SK-N-SH treated with all-trans-retinoic acid at 6 μM for 48 hours (cell line): ENCODE measurements at regions not wholly inside any gene's neighbourhood (a gene's known extent, or its start where the extent isn't known, plus 50 kb on each side); places are given as distances from the start of the nearest gene placed in this dataset.

Experiments used
- BACH2 ChIP-seq: fragments of 250-450 bp; sonication (Bioruptor Pico); IDR thresholded peaks from 2 replicates; pipeline ENCODE4 v1.9.0; 2021; ENCODE audit warnings: mild to moderate bottlenecking, borderline replicate concordance
- GLIS3 ChIP-seq: fragments of 250-450 bp; sonication (Bioruptor Pico); IDR thresholded peaks from 2 replicates; pipeline ENCODE4 v1.5.0; 2020; ENCODE audit warnings: mild to moderate bottlenecking, moderate library complexity
- PPARA ChIP-seq: fragments of 250-450 bp; sonication (Bioruptor Pico); IDR thresholded peaks from 2 replicates; pipeline ENCODE4 v1.5.0; 2020; ENCODE audit warnings: mild to moderate bottlenecking, borderline replicate concordance
- RARB ChIP-seq: fragments of 250-450 bp; sonication (Bioruptor Pico); IDR thresholded peaks from 2 replicates; pipeline ENCODE4 v1.8.0; 2021; ENCODE audit warnings: mild to moderate bottlenecking, moderate library complexity
- SNAI2 ChIP-seq: fragments of 250-450 bp; sonication (Bioruptor Pico); IDR thresholded peaks from 2 replicates; pipeline ENCODE4 v1.5.0; 2020; ENCODE audit warnings: mild to moderate bottlenecking, moderate library complexity
- TCF4 ChIP-seq: fragments of 250-450 bp; sonication (Bioruptor Pico); IDR thresholded peaks from 2 replicates; pipeline ENCODE4 v1.8.0; 2021; ENCODE audit warnings: mild to moderate bottlenecking, moderate library complexity, borderline replicate concordance
- TOX ChIP-seq: fragments of 250-450 bp; sonication (Bioruptor Pico); IDR thresholded peaks from 2 replicates; pipeline ENCODE4 v1.8.0; 2021; ENCODE audit warnings: mild to moderate bottlenecking, moderate library complexity, borderline replicate concordance
- ZC3H10 ChIP-seq: fragments of 250-450 bp; sonication (Bioruptor Pico); IDR thresholded peaks from 2 replicates; pipeline ENCODE4 v1.5.1; 2021; ENCODE audit warnings: mild to moderate bottlenecking, moderate library complexity
- ZFP3 ChIP-seq: fragments of 250-450 bp; sonication (Bioruptor Pico); IDR thresholded peaks from 2 replicates; pipeline ENCODE4 v1.5.0; 2020; ENCODE audit warnings: mild to moderate bottlenecking, moderate library complexity
- ZFP30 ChIP-seq: fragments of 450-650 bp; formaldehyde crosslinking; IDR thresholded peaks from 2 replicates; pipeline ENCODE4 v1.5.0; 2022; ENCODE audit warnings: mild to moderate bottlenecking, moderate library complexity
- ZNF70 ChIP-seq: fragments of 450-650 bp; formaldehyde crosslinking; IDR thresholded peaks from 2 replicates; pipeline ENCODE4 v1.5.0; 2020; ENCODE audit warnings: mild to moderate bottlenecking, moderate library complexity
- TF ChIP-seq, protein P1 (sequence below): fragments of 250-450 bp; sonication (Bioruptor Pico); IDR thresholded peaks from 2 replicates; pipeline ENCODE4 v1.8.0; 2020; ENCODE audit warnings: mild to moderate bottlenecking, moderate library complexity, borderline replicate concordance

DNA sequence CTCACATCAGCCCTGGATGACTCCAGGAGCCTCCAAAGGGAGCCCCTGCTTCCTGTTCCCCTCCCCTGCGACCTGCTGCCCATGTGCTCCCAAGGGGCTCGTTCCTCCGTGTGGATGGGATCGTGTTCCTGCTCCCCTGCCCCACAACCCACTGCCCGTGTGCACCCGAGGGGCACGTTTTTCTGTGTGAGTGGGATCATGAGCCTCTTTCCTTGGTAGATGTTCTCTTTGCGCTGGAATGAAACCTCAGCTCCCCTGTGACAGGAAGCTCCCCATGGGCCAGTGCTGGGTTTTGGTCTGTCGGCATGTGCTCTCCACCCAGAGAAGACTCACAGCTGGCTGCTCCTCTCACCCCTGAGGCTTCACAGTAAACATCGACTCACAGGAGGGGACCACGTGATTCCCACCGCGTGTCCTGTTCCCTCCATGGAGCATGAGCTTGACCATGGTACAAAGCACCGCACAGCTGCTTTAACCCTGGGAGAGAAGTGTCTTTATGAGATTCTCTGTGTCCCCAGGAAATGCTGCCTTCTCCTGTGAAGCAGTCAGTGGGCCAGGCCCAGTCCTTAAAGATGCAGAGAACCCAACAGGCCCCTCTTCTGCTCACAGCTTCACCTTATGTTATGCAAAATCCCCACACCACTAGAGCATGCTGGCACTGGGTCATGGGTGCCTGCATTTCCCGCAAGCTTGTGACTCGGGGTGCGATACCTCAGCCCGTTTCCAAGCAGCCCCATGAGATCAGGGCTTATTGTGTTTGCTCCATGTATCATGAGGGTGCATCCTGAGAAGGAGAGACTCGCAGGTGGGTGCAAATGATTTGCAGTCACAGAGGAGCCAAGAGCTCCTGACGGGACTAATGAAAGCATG lies 215.1 kb downstream of the ERMARD start:
- no peak for TF ChIP-seq ZFP3 (CRISPR knock-in tag)
- TF ChIP-seq SNAI2 (CRISPR knock-in tag) = no peak
- no peak for TF ChIP-seq PPARA
- no peak for TF ChIP-seq GLIS3
- TF ChIP-seq, protein P1, sequence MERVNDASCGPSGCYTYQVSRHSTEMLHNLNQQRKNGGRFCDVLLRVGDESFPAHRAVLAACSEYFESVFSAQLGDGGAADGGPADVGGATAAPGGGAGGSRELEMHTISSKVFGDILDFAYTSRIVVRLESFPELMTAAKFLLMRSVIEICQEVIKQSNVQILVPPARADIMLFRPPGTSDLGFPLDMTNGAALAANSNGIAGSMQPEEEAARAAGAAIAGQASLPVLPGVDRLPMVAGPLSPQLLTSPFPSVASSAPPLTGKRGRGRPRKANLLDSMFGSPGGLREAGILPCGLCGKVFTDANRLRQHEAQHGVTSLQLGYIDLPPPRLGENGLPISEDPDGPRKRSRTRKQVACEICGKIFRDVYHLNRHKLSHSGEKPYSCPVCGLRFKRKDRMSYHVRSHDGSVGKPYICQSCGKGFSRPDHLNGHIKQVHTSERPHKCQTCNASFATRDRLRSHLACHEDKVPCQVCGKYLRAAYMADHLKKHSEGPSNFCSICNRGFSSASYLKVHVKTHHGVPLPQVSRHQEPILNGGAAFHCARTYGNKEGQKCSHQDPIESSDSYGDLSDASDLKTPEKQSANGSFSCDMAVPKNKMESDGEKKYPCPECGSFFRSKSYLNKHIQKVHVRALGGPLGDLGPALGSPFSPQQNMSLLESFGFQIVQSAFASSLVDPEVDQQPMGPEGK (CRISPR knock-in tag) = no peak
- no peak for TF ChIP-seq ZC3H10 (CRISPR knock-in tag)
- no peak for TF ChIP-seq BACH2 (CRISPR knock-in tag)
- no peak for TF ChIP-seq TCF4 (CRISPR knock-in tag)
- TF ChIP-seq ZNF70 = no peak
- TF ChIP-seq ZFP30 (CRISPR knock-in tag) = no peak
- TF ChIP-seq TOX = no peak
- TF ChIP-seq RARB (CRISPR knock-in tag) = no peak
